Right lobe of liver (tissue), 4 donors: ENCODE measurements at regions not wholly inside any gene's neighbourhood (a gene's known extent, or its start where the extent isn't known, plus 50 kb on each side); places are given as distances from the start of the nearest gene placed in this dataset.

Source experiments
- CTCF ChIP-seq, 4 donors: fragments of 200-600 bp in 3 of 4; fragments of 450-650 bp in 1 of 4; IDR thresholded peaks; one replicate each; pipeline versions ENCODE4 v1.5.1 to v1.8.0; 2016 to 2022; ENCODE audit warnings: antibody characterized with exemption in 4 of 4, mild to moderate bottlenecking in 2 of 4
- POLR2A ChIP-seq: fragments of 450-650 bp; IDR thresholded peaks from one replicate; pipeline ENCODE4 v1.6.1; 2017; ENCODE audit warnings: antibody characterized with exemption, mild to moderate bottlenecking
- donor health status: DM: no; HTN: no; CAD: no.
- donor health status: DM: no; HTN: no; CAD: no.
- donor health status: DM: no; HTN: yes; CAD: no.

GRCh38 chr10:29920408-29921070, 138.8 kb downstream of the JCAD start:
- TF ChIP-seq CTCF (IDR thresholded peaks at IDR 0.05): no peak
- no peak for TF ChIP-seq POLR2A
